HEK293T (cell line): ENCODE measurements at regions not wholly inside any gene's neighbourhood (a gene's known extent, or its start where the extent isn't known, plus 50 kb on each side); places are given as distances from the start of the nearest gene placed in this dataset.

Experiments
- CTCF ChIA-PET: fragments of 350-600 bp; formaldehyde crosslinking; extraction: SDS; loops from one replicate; lab custom pipeline; 2021; ENCODE audit warnings: antibody characterized with exemption, inconsistent platforms; lab: Yijun Ruan, JAX
- POLR2A ChIA-PET: fragments of 350-600 bp; formaldehyde crosslinking; extraction: SDS; loops from one replicate; lab custom pipeline; 2020; ENCODE audit warnings: antibody characterized with exemption, inconsistent platforms; lab: Yijun Ruan, JAX
- DNase-seq: peaks from one replicate; pipeline ENCODE4 v3.0.0; 2012; ENCODE audit warnings: mixed read lengths; ENCODE audit errors: extremely low spot score
- ARNT ChIP-seq: fragments of 450-650 bp; IDR thresholded peaks from 2 replicates; pipeline ENCODE4 v1.6.1; 2017; ENCODE audit warnings: mild to moderate bottlenecking
- CTBP1 ChIP-seq: fragments of 450-650 bp; IDR thresholded peaks from 2 replicates; pipeline ENCODE4 v1.6.1; 2016; ENCODE audit warnings: borderline replicate concordance
- ELF4 ChIP-seq: fragments of 450-650 bp; IDR thresholded peaks from 2 replicates; pipeline ENCODE4 v1.6.1; 2017; ENCODE audit warnings: antibody characterized with exemption
- FOXA1 ChIP-seq: fragments of 450-650 bp; IDR thresholded peaks from 2 replicates; pipeline ENCODE4 v1.6.1; 2016; ENCODE audit warnings: mild to moderate bottlenecking
- FOXK2 ChIP-seq: fragments of 450-650 bp; IDR thresholded peaks from 2 replicates; pipeline ENCODE4 v1.6.1; 2016; ENCODE audit warnings: mild to moderate bottlenecking
- FOXM1 ChIP-seq: fragments of 450-650 bp; IDR thresholded peaks from 2 replicates; pipeline ENCODE4 v1.6.1; 2017; ENCODE audit warnings: mild to moderate bottlenecking, borderline replicate concordance
- HDGF ChIP-seq: fragments of 450-650 bp; IDR thresholded peaks from 2 replicates; pipeline ENCODE4 v1.6.1; 2017; ENCODE audit warnings: antibody characterized with exemption, borderline replicate concordance
- L3MBTL2 ChIP-seq: fragments of 450-650 bp; conservative IDR thresholded peaks from 2 replicates; pipeline ENCODE4 v1.6.1; 2016; ENCODE audit warnings: mild to moderate bottlenecking
- LEF1 ChIP-seq: fragments of 450-650 bp; IDR thresholded peaks from 2 replicates; pipeline ENCODE4 v1.6.1; 2017; ENCODE audit warnings: mild to moderate bottlenecking, borderline replicate concordance
- NFRKB ChIP-seq: fragments of 450-650 bp; IDR thresholded peaks from 2 replicates; pipeline ENCODE4 v1.6.1; 2016; ENCODE audit warnings: mild to moderate bottlenecking, moderate library complexity
- PKNOX1 ChIP-seq: fragments of 450-650 bp; IDR thresholded peaks from 2 replicates; pipeline ENCODE4 v1.6.1; 2016
- SP1 ChIP-seq: fragments of 450-650 bp; IDR thresholded peaks from 2 replicates; pipeline ENCODE4 v1.6.1; 2017
- ZNF384 ChIP-seq: fragments of 450-650 bp; IDR thresholded peaks from 2 replicates; pipeline ENCODE4 v1.6.1; 2016

GRCh38 chrX:141320801-141321200 lies 78.5 kb upstream of the SPANXC start:
- DNase-seq: no peak
- TF ChIP-seq PKNOX1: no peak
- no peak for TF ChIP-seq ZNF384
- TF ChIP-seq SP1: no peak
- no peak for TF ChIP-seq L3MBTL2
- no peak for TF ChIP-seq CTBP1
- no peak for TF ChIP-seq FOXK2
- CTCF ChIA-PET: no interaction called here
- POLR2A ChIA-PET: no interaction called here

GRCh38 chrX:141314441-141314840 lies 72.1 kb upstream of the SPANXC start:
- ChIA-PET POLR2A (no interaction called here), CTCF (interaction anchor here (1.2 kb wide), 1 partner anchor 36 kb away, joined by 3 read pairs; no protein-coding TSS in a partner anchor)
- no peak for DNase-seq
- TF ChIP-seq FOXK2: no peak
- no peak for TF ChIP-seq LEF1
- no peak for TF ChIP-seq SP1
- no peak for TF ChIP-seq NFRKB
- no peak for TF ChIP-seq ZNF384
- no peak for TF ChIP-seq FOXM1
- no peak for TF ChIP-seq ELF4
- TF ChIP-seq PKNOX1: no peak
- no peak for TF ChIP-seq CTBP1

- CTCF ChIA-PET: interaction anchor here (0.6 kb wide), 1 partner anchor 46 kb away, joined by 3 read pairs; no protein-coding TSS in a partner anchor
- POLR2A ChIA-PET: no interaction called here
- DNase-seq: no peak
- TF ChIP-seq PKNOX1: no peak
- TF ChIP-seq ARNT: no peak
- TF ChIP-seq HDGF: no peak
- TF ChIP-seq FOXA1: no peak
Measured at GRCh38 chrX:141301017-141301416, 58.7 kb upstream of the SPANXC start.
